Mesenchymal stem cell (in vitro differentiated cells and primary cell): ENCODE measurements at regions not wholly inside any gene's neighbourhood (a gene's known extent, or its start where the extent isn't known, plus 50 kb on each side); places are given as distances from the start of the nearest gene placed in this dataset.

Source experiments
- DNase-seq: peaks from one replicate; pipeline ENCODE4 v3.0.0-alpha.2; 2013
- H2AFZ ChIP-seq: one replicate; pipeline ENCODE4 v1.6.1; 2013; ENCODE audit warnings: low read depth, mild to moderate bottlenecking, control low read depth, inconsistent platforms, low read length, moderate library complexity
- H2AK5ac ChIP-seq: 2 replicates; pipeline ENCODE4 v1.6.1; 2013; ENCODE audit warnings: low read length, moderate library complexity, mild to moderate bottlenecking, inconsistent platforms; ENCODE audit not compliant: severe bottlenecking
- H2BK120ac ChIP-seq: one replicate; pipeline ENCODE4 v1.6.1; 2013; ENCODE audit warnings: low read depth, mild to moderate bottlenecking, inconsistent platforms, low read length, moderate library complexity
- H2BK12ac ChIP-seq, 2 experiments: one replicate each; pipeline ENCODE4 v1.6.1; 2013; ENCODE audit warnings: inconsistent platforms in 2 of 2, low read length in 2 of 2, mild to moderate bottlenecking in 2 of 2, moderate library complexity in 2 of 2, control low read depth in 1 of 2
- H2BK15ac ChIP-seq: one replicate; pipeline ENCODE4 v1.6.1; 2013; ENCODE audit warnings: mild to moderate bottlenecking, low read depth, inconsistent platforms; ENCODE audit not compliant: poor library complexity, severe bottlenecking
- H2BK5ac ChIP-seq: 2 replicates; pipeline ENCODE4 v1.6.1; 2013; ENCODE audit warnings: low read depth, mild to moderate bottlenecking, low read length, control low read depth, inconsistent platforms; ENCODE audit not compliant: poor library complexity, severe bottlenecking
- H3K14ac ChIP-seq, 2 experiments: one replicate each; pipeline ENCODE4 v1.6.1; 2013; ENCODE audit warnings: inconsistent platforms in 2 of 2, low read length in 2 of 2, control low read depth in 1 of 2, mild to moderate bottlenecking in 1 of 2, moderate library complexity in 1 of 2
- H3K18ac ChIP-seq, 2 experiments: one replicate each; pipeline ENCODE4 v1.6.1; 2013; ENCODE audit warnings: inconsistent platforms in 2 of 2, low read length in 2 of 2, control low read depth in 1 of 2, low read depth in 1 of 2, mild to moderate bottlenecking in 1 of 2
- H3K23ac ChIP-seq, 2 experiments: one replicate each; pipeline ENCODE4 v1.6.1; 2013; ENCODE audit warnings: inconsistent platforms in 2 of 2, low read length in 2 of 2, mild to moderate bottlenecking in 2 of 2, moderate library complexity in 2 of 2, control low read depth in 1 of 2
- H3K27ac ChIP-seq: 2 replicates; pipeline ENCODE4 v1.5.1; 2013; ENCODE audit warnings: mild to moderate bottlenecking, moderate library complexity, low read length, control low read depth, inconsistent platforms; ENCODE audit not compliant: poor library complexity, severe bottlenecking
- H3K27me3 ChIP-seq, 2 experiments: 2 replicates each; pipeline versions ENCODE4 v1.6.1 to v1.7.0; 2013; ENCODE audit warnings: low read length in 2 of 2, mild to moderate bottlenecking in 2 of 2, moderate library complexity in 2 of 2, control low read depth in 1 of 2, inconsistent platforms in 1 of 2; ENCODE audit not compliant: control insufficient read depth in 1 of 2, insufficient read depth in 1 of 2
- H3K36me3 ChIP-seq, 2 experiments: 2 replicates each; pipeline versions ENCODE4 v1.6.1 to v1.7.0; 2013; ENCODE audit warnings: low read length in 2 of 2, control low read depth in 1 of 2, inconsistent platforms in 1 of 2, low read depth in 1 of 2, mild to moderate bottlenecking in 1 of 2; ENCODE audit not compliant: insufficient read depth in 2 of 2, control insufficient read depth in 1 of 2
- H3K4ac ChIP-seq, 2 experiments: one replicate each; pipeline ENCODE4 v1.6.1; 2013; ENCODE audit warnings: inconsistent platforms in 2 of 2, low read length in 2 of 2, mild to moderate bottlenecking in 2 of 2, moderate library complexity in 2 of 2, control low read depth in 1 of 2, low read depth in 1 of 2
- H3K4me1 ChIP-seq: 2 replicates; pipeline ENCODE4 v1.6.1; 2013; ENCODE audit warnings: low read depth, low read length, control low read depth; ENCODE audit not compliant: control insufficient read depth, insufficient read depth
- H3K4me2 ChIP-seq: 2 replicates; pipeline ENCODE4 v1.6.1; 2013; ENCODE audit warnings: low read length, mild to moderate bottlenecking, inconsistent platforms; ENCODE audit not compliant: poor library complexity, severe bottlenecking
- H3K4me3 ChIP-seq, 2 experiments: 2 replicates each; pipeline versions ENCODE4 v1.5.1 to v1.7.0; 2013; ENCODE audit warnings: low read length in 2 of 2, mild to moderate bottlenecking in 2 of 2, control low read depth in 1 of 2, low read depth in 1 of 2; ENCODE audit not compliant: insufficient read depth in 1 of 2
- H3K79me1 ChIP-seq: replicated peaks from 2 replicates; pipeline ENCODE4 v1.6.1; 2013; ENCODE audit warnings: mild to moderate bottlenecking, control low read depth, low read length, inconsistent platforms; ENCODE audit not compliant: poor library complexity, severe bottlenecking
- H3K9ac ChIP-seq: 2 replicates; pipeline ENCODE4 v1.7.0; 2013; ENCODE audit warnings: mild to moderate bottlenecking, low read length, moderate library complexity
- H3K9me3 ChIP-seq: 2 replicates; pipeline ENCODE4 v1.7.0; 2013; ENCODE audit warnings: mild to moderate bottlenecking, low read length; ENCODE audit not compliant: control insufficient read depth
- H4K8ac ChIP-seq: one replicate; pipeline ENCODE4 v1.6.1; 2013; ENCODE audit warnings: inconsistent platforms, mild to moderate bottlenecking, low read length, moderate library complexity
- H4K91ac ChIP-seq: one replicate; pipeline ENCODE4 v1.6.1; 2013; ENCODE audit warnings: mild to moderate bottlenecking, low read length, inconsistent platforms
- WGBS: methylation state at CpG from one replicate; pipeline ENCODE4 v1.1.7; 2013; ENCODE audit warnings: mixed read lengths; 5-methylcytosine and 5-hydroxymethylcytosine counted together

GRCh38 chr6:43979525-43979924, 147.7 kb downstream of the MRPL14 start:
- H3K23ac ChIP-seq, result no peak overlapping the region
- DNase-seq, result no peak
- no peak overlapping the region for H2AFZ ChIP-seq
- H4K8ac ChIP-seq, result no peak overlapping the region
- no peaks in the 10 kb centered on the region for H3K36me3 ChIP-seq
- no peak overlapping the region for H3K4ac ChIP-seq
- H2BK5ac ChIP-seq, result no peak overlapping the region
- H3K9me3 ChIP-seq, result no peaks in the 10 kb centered on the region
- H3K14ac ChIP-seq, result no peak overlapping the region
- H2BK12ac ChIP-seq, result no peak overlapping the region
- no peak overlapping the region for H3K4me2 ChIP-seq
- H3K79me1 ChIP-seq, result no peaks in the 10 kb centered on the region
- no peak overlapping the region for H2BK120ac ChIP-seq
- WGBS, result 92% methylated on average over 4 of the region's 4 CpGs
- H3K4me1 ChIP-seq, result peaks cover 2% of the 10 kb centered on the region
- no peaks in the 10 kb centered on the region for H3K27me3 ChIP-seq
- H4K91ac ChIP-seq, result no peak overlapping the region
- no peak overlapping the region for H3K27ac ChIP-seq
- H2BK15ac ChIP-seq, result no peak overlapping the region
- H2AK5ac ChIP-seq, result no peak overlapping the region
- H3K18ac ChIP-seq, result no peak overlapping the region
- no peak overlapping the region for H3K9ac ChIP-seq
- H3K4me3 ChIP-seq, result no peak overlapping the region

GRCh38 chr6:43978473-43979346, 148.5 kb downstream of the MRPL14 start:
- no peak overlapping the region for H2AFZ ChIP-seq
- WGBS, result 87% methylated on average over 13 of the region's 13 CpGs
- peaks cover 2% of the 10 kb centered on the region for H3K4me1 ChIP-seq
- H2BK12ac ChIP-seq, result no peak overlapping the region
- H4K8ac ChIP-seq, result peak overlapping the region; percentile 48
- H3K9me3 ChIP-seq, result no peaks in the 10 kb centered on the region
- H3K27me3 ChIP-seq, result no peaks in the 10 kb centered on the region
- no peak overlapping the region for H2BK120ac ChIP-seq
- no peak overlapping the region for H3K4me2 ChIP-seq
- H2BK15ac ChIP-seq, result no peak overlapping the region
- H3K79me1 ChIP-seq, result no peaks in the 10 kb centered on the region
- no peak overlapping the region for H3K23ac ChIP-seq
- H3K14ac ChIP-seq, result no peak overlapping the region
- H3K27ac ChIP-seq, result no peak overlapping the region
- H3K36me3 ChIP-seq, result no peaks in the 10 kb centered on the region
- H4K91ac ChIP-seq, result no peak overlapping the region
- H3K4ac ChIP-seq, result no peak overlapping the region
- H2AK5ac ChIP-seq, result no peak overlapping the region
- no peak for DNase-seq
- H3K18ac ChIP-seq, result no peak overlapping the region
- no peak overlapping the region for H3K9ac ChIP-seq
- H2BK5ac ChIP-seq, result no peak overlapping the region
- H3K4me3 ChIP-seq, result no peak overlapping the region

- H2BK15ac ChIP-seq, result no peak overlapping the region
- no peak overlapping the region for H2BK120ac ChIP-seq
- no peak overlapping the region for H3K27ac ChIP-seq
- H3K4me2 ChIP-seq, result no peak overlapping the region
- H4K8ac ChIP-seq, result no peak overlapping the region
- H2BK12ac ChIP-seq, result no peak overlapping the region
- peak overlapping the region; percentile 20 for H2AK5ac ChIP-seq
- no peak overlapping the region for H3K9ac ChIP-seq
- no peak overlapping the region for H2AFZ ChIP-seq
- H3K9me3 ChIP-seq, result no peaks in the 10 kb centered on the region
- no peak overlapping the region for H3K4me3 ChIP-seq
- no peak overlapping the region for H3K14ac ChIP-seq
- H3K4ac ChIP-seq, result peak overlapping the region in 1 of 2 experiments; percentile 10
- H3K18ac ChIP-seq, result no peak overlapping the region
- H3K4me1 ChIP-seq, result peaks cover 4% of the 10 kb centered on the region
- DNase-seq, result no peak
- WGBS, result 85% methylated on average over 10 of the region's 10 CpGs
- no peaks in the 10 kb centered on the region for H3K79me1 ChIP-seq
- no peaks in the 10 kb centered on the region for H3K36me3 ChIP-seq
- no peak overlapping the region for H2BK5ac ChIP-seq
- H3K23ac ChIP-seq, result peak overlapping the region in 1 of 2 experiments; percentile 42
- no peak overlapping the region for H4K91ac ChIP-seq
- H3K27me3 ChIP-seq, result no peaks in the 10 kb centered on the region
Observed at GRCh38 chr6:43977404-43978111, 149.7 kb downstream of the MRPL14 start.

DNA sequence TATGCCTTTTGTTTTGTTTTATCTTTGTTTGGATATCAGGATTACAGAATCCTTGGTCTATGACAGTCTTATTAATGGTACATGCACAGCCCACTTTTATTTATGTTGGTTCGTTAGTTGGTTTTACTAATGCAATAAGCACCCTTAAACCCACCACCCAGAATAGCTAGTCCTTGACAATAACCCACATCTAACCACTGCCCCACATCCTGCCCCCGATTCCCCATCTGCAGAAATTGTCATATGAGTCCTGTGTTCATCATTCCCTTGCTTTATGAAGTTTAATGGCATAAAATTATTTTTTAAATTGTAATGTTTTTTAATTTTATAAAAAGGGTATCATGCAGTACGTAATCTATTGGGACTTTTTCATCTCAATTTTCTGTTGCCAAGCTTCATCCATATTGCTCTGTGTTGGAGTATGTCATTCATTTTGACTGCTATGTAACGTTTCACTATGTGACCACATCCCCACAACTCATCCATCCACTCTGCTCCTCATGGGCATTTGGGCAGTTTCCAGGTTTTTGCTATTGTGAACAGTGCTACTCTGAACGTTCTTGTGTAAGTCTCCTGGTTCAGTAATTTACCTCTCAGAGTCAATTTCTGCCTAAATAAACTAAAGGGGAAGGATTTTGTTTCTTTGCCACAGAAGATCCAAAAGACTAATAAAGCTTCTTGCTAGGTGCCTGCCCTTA, 150.4 kb downstream of the MRPL14 start:
- Histone ChIP-seq H3K36me3 (no peaks in the 10 kb centered on the region), H4K8ac (no peak overlapping the region), H3K4ac (no peak overlapping the region), H3K79me1 (no peaks in the 10 kb centered on the region), H2AFZ (no peak overlapping the region), H3K27ac (no peak overlapping the region), H3K4me1 (peaks cover 4% of the 10 kb centered on the region), H3K27me3 (no peaks in the 10 kb centered on the region), H2BK5ac (no peak overlapping the region), H2AK5ac (no peak overlapping the region), H3K9ac (no peak overlapping the region), H4K91ac (no peak overlapping the region), H3K9me3 (no peaks in the 10 kb centered on the region), H3K14ac (no peak overlapping the region), H2BK15ac (no peak overlapping the region), H3K18ac (no peak overlapping the region), H3K4me3 (no peak overlapping the region), H3K23ac (no peak overlapping the region), H3K4me2 (no peak overlapping the region), H2BK120ac (no peak overlapping the region), H2BK12ac (no peak overlapping the region)
- no peak for DNase-seq
- WGBS, result 100% methylated on average over 2 of the region's 5 CpGs
